Stimulated activated CD4-positive, alpha-beta T cell treated with anti-CD3 and anti-CD28 coated beads, Interleukin-4, amount 100 ng/mL, for 4 hours (primary cell): ENCODE measurements at regions not wholly inside any gene's neighbourhood (a gene's known extent, or its start where the extent isn't known, plus 50 kb on each side); places are given as distances from the start of the nearest gene placed in this dataset.

Source experiments
- DNase-seq, 2 experiments: peaks; one replicate each; pipeline ENCODE4 v3.0.0-alpha.2; 2020

DNA sequence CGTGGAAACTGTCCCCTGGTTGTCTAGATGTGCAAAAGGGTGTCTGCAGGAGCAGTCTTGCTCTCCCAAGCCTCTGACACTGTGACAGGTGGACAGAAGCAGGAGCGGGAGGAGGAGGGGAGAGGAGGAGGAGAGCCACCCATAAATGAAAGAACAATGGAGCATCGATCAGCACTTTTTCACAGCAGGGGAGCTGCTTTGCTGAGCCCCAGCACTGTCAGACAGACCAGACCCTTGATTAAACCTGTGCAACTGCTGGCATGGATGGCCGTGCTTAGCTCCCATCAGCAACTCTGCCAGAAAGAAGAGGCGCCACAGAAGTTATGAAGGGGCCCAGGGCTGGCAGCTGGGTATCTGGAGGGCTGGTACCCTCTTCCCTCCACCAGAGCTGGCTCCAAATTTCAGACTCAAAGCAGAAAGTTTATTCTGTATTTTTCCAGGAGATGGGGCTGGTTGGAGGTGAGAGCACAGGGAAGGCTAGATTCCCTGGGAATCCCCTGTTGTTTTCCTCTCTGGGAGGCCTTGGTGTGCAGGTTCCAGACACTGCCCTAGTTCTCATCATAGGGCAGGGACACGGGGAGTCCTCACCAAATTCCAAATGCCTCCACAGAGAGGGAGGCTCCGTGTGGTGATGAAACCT is 1192.2 kb downstream of the UQCRFS1 start:
- no peak for DNase-seq

DNA sequence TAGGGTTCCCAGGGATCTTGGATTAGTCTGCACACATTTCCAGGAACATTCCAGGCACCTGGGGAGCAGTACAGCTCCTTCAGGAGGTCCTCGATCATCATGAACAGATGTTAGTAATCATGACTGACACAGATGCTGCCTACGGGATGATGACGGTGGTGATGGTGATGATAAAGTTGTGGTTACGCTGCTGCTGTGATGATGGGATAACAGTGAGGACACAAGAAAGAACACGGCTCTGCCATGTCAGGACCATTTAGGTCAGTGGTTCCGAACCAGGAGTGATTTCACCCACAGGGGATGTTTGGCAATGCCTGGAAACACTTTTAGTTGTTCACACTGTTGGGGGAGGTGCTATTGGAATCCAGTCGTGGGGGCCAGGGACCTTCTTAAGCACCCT is 1193.0 kb downstream of the UQCRFS1 start:
- DNase-seq: no peak

DNA sequence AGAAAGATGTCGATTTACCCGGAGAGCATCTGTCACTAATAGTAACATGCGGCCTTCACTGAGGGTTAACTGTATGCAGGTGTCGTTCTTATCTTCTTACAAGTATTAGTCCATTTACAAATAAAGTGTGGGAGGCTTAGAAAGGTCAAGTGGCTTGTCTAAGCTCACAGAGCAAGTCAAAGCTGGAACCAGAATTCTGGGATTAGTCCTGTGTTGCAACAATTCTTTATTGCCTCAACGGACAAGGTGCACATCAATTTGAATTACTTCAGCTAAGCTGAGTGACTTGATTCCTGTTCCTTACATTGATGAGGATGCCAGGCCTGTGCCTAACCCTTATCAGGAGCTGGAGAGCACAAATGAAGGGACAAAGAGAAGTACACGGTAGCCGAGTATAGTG is 1193.6 kb downstream of the UQCRFS1 start:
- no peak for DNase-seq

DNA sequence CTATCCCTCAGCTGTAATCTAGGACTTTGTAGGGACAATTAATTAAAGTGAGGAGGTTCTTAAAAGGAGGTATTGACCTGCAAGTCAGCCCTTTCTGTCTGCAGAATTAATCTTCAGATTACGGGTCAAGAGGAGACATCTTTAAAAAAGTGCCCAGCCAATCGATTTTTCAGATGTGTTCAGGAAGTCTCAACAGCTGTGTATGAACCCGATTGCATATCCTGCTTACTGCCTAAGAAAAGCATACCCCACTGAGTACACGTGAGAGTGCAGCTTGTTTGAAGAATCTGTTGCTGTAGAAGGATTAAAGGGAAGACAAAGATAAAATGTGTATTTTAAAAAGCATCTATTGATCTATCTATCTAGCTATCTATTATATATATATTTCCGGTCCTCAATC is 1194.5 kb downstream of the UQCRFS1 start:
- DNase-seq: no peak

DNA sequence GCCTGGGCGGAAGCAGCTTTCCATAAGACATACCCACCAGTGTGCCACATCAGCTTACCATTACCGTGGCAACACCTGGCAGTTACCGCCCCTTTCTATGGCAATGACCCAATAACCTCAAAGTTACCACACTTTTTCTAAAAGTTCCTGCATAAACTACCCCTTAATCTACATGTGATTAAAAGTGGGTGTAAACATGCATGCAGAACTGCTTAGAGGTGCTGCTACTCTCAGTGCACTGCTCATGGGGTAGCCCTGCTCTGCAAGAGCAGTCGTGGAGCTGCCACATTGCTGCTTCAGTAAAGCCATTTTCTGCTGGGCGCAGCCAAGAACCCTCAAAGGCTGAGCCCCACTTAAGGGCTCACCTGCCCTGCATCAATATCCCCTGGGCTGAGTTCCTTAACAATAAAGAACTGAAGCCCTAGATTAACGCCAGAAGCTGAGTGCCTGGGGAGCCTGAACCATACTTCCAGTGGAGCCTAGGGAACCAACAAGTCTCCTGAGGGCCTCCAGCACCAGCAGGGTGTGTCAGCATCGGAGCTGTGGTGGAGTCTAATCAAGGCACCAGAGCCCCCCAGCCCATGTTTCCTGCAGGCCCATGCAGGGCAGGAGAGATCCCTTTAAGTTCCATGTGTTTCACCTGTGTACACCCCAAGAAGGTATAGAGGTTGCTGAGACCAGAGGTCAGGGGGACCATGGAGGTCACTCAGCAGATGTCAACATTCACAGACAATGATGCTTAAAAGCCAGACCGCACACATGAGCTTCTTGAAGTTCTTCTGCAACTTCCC is 1198.1 kb downstream of the UQCRFS1 start:
- no peak for DNase-seq

DNA sequence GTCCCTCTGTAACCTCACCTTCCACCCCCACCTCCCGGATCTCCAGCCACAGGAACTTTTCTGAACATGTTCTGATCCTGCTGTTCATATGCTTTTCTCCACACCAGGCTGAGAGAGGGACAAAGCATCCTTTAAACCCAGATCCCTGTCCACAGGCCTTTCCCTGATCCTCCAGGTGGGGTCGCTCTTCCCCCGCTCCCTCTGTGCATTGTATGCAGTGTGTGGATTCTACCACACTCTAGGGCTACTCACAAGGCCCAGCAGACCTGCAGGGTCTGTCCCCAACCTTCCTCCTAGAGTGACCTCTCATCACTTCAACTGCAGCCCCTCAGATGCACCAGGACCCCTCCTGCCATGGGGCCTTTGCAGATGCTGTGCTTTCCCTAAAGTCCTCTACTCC is 1200.6 kb downstream of the UQCRFS1 start:
- DNase-seq: no peak

DNA sequence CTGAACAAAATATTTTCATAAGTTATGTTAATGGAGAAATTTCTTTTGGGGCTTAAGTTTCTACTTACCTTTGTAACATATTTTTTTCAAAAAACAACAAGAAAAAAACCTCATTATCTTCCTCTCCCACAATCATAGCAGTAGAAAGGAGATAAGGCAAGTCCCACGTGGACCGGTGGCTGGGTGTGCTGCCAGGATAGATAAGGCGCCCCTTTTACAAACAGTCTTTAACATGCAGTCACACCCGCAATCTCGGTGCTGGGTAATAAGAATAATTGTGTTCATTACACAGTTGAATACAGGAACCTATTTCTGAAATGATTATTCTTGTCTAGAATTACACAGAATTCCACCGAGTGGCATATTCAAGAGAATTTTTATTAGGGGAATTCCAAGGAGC is 1202.3 kb downstream of the UQCRFS1 start:
- no peak for DNase-seq

DNA sequence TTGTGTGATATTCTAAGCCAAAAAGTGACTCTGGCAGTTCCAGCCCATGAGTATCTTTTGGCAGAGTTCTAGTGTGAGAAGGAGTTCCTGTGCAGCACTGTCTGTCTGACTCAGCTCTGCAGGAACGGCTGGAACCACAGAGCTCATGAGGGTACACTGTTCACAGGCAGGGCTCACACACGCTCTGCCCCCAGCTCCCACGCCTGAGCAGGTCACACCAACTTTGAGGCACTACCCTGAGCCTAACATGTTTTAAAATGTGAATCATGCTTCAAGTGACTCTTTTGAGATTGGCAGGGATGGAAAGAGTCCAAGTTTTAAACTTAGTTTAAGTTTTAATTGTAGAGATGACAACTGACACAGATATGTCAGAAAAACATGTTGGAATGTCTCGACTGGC is 1203.3 kb downstream of the UQCRFS1 start:
- no peak for DNase-seq

DNA sequence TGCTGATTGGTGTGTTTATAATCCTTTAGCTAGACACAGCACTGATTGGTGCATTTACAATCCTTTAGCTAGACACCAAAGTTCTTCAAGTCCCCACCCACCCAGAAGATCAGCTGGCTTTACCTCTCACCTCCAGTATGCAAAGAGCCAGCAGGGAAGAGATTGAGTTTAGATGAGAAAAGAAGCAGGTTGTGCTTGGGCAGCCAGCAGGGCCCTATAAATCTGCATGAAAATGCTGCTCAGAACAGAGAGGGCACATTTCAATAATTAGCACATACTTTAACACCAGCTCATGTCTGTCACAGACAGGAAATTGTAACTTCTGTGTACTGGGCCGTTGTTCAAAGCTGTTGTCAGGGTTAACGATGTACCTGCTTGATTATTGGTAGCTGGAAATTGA is 1204.3 kb downstream of the UQCRFS1 start:
- DNase-seq: no peak

DNA sequence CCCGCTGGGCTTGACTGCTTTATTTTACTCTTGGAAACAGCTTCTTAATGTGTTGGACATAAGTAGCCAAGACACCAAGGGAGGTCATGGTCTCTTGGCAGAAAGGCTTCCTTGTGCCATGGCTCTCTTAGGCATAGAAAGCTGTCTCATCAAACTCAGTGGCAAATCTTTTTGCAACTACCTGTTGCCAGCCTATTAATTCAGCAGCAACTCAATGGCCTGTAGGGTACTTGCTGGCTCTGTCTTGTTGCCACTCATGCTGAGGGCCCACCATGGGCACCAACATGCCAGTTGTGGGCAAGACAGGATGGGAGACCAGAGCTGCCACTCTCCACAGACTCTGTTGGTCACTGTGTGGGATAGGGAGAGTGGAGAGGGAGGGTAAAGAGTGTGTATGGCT is 1209.4 kb downstream of the UQCRFS1 start:
- DNase-seq: no peak

DNA sequence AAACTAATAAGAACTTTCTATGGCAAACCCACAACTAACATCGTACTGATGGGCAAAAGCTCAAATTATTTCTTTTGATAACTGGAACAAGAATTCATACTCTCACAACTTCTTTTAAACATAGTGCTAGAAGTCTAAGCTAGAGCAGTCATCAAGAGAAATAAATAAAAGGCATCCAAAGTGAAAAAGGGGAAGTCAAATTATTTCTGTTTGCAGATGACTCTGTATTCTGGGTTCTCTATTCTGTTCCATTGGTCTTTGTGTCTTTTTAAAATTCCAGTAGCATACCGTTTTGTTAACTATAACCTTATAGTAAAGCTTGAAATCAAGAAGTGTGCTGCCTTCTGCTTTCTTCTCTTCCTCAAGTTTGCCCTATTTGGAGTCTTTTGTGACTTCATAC is 1215.9 kb downstream of the UQCRFS1 start:
- no peak for DNase-seq

DNA sequence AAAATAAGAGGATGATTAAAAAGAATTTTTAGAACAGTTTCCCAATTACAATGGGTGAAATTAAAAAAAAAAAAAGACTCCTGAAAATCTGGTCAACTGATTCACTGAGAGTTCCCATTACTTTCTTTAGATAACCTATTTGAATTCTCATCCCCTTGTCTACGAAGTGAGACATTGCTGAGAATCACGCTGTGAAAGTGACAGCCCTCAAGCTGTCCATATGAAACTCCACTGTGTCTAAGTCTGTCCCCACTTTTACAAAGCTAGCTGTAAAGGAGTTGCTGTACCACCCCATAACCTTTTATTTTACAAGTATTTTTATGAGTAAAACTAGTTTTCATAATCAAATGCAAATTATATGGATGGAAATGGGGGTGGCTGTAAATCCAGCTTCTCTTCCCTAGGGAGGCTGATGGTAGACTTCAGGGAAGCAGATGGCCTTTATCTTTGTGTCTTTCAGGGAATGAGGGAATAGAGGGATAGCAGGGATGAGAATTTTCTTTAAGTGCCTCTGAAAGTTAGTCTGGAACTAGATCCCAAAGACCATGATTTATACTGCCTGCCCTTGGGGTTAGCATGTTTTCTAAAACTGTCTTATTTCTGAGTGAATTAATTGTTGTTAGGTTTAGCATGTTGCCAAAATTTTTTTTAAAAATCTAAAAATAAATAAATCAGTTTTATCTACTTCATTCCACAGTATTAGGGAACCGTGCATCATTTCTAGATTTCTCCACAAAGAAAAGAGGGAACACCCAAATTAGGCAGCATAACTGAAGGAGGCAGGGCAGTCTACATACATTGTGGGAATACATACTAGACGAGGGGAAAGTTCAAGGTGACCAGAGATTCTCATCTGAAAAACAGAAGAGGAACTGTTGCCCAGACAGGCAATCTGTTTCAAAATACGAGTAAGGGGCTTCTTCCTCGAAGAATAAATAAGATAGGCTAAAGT is 1219.1 kb downstream of the UQCRFS1 start:
- DNase-seq: no peak

DNA sequence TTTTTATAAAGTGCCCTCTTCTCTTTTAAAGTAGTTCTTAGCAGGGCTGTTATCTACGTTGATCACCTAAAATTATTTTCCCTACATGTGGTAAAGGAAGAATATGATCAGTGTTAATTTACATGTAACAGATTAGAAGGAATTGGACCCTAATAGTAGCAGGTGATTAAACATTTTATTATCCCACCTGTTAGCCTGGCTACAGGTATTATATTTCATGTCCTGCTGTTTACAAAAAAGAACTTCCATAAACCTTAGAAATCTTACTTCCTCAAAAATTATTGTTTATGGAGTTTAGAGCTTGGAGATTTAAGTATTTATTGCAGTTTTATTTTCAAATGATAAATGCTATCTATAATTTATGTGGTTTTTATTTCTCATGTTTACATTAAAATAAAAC is 1226.7 kb downstream of the UQCRFS1 start:
- DNase-seq: no peak

DNA sequence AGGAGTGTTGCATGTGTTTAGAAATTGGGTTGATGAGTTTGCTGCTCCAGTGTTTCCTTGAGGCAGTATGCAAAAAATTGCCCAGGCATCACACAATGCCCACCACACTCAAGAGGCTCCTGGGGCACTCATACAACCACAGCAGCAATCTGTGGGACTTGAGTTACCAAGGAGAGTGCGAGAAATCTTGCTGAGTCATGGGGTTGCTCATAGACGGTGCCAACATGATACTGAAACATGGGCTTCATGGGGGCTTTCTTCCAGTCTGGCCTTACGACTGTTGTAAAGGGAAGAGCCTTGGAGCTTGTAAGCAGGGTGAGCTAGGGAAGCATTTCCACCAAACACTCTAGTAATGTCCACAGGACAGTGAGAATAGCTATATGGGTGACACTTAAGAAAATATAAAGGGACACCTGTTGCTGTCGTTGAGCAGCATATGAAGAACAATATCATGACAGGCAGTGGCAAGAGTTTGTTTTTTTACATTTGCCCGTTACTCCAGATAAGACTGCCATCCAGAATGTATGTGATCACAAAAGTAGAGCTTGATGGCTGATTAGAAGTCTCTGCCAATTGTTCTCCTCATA is 1237.4 kb downstream of the UQCRFS1 start:
- no peak for DNase-seq

DNA sequence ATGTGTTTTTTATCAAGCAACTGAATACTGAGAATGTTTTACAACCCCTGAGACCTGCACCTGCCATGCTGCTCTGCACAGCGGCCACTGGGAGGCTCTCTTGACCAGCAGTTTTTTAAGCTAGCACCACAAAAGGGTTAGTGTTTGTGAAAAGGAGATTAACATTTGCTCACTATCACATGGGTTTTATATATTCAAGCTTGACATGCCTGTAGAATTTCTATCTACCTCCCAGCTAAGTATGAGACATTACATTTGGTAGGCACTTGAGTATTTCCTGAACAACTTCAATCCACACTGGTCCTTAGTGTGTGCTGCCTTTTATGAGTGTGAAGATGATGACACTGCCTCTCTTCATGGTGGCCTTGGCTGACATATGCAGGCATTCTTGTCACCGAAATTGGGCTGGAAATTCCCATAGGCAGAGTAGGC is 1238.9 kb downstream of the UQCRFS1 start:
- DNase-seq: no peak

DNA sequence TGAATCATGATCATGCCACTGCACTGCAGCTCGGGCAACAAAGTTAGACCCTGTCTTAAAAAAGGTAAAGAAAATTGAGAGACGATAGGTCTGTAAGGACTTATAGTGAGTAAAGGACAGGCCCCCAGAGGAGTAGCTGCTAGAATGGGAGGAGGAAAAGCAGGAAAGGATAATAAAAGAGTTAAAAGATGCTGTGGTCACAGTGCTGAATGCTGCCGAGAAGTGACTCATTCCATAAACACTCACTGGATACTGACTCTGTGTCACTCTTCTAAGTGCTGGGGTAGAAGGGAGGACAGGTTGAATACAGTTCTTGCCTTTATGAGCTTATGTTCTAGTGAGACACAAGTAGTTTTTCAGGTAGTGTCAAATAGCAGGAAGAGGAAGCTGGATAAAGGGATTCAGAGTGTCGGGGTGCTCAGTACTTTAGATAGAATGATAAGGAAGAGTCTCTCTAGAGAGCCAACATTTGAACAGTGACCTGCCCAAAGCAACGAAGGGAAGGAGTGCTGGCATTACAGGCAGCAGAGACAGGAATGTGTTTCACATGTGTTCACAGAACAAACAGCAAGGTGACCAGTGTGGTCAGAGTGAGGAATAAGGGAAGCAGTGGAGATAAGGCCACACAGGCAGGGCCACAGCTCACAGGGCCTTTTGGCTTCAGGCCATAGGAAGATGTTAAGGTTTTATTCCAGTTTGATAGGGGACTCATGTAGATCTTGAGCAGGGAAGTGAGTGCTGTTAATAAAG is 1240.5 kb downstream of the UQCRFS1 start:
- DNase-seq: no peak

DNA sequence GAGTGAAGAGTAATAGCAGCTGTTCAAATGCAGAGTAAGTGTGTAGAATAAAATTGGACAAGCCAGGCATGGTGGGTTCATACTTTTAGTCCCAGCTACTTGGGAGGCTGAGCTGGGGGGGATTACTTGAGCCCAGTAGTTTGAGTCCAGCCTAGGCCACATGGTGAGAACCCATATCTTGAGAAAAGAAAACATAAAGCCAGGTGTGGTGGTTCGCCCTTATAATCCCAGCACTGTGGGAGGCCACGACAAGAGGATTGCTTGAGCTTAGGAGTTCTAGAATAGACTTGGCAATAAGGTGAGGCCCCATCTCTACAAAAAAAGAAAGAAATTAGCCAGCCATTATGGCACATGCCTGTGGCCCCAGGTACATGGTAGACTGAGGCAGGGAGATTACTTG is 1241.1 kb downstream of the UQCRFS1 start:
- DNase-seq: no peak

DNA sequence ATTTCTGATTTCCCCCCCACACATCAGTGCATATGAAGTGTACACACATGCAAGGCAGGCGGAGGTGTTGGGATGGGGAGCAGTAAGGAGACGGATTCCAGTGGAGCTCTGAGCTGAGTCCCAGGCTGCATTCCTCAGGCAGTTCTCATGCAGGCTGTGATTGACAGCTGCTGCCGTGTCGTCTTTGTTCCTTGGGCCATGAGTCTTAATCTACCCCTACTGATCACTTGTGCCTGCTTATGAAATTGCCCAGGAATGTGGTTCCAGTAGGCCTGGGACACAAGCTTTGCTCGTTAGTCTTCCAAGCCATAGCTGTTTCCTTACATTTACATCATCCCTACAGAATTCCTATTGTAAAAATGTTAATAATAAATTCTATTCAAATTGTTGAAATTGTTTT is 1241.9 kb downstream of the UQCRFS1 start:
- no peak for DNase-seq

DNA sequence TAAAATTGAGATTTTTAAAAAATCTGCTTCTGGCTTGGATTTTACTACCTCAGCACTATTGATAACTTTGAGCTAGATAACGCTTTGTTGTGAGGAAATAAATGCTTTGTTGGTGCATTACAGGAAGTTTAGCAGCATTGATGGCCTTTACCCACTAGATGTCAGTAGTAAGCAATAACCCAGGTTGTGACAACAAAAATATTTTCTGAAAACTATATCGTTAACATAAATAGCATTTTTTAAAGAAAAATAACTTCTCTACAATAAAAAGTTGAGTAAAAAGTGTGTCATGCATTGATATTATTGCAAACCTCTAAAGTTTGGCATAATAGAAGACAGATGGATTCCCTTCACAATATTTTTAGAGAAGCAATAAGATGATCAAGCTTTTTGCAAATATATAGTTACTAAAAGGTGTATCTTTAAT is 1246.5 kb downstream of the UQCRFS1 start:
- DNase-seq: no peak

DNA sequence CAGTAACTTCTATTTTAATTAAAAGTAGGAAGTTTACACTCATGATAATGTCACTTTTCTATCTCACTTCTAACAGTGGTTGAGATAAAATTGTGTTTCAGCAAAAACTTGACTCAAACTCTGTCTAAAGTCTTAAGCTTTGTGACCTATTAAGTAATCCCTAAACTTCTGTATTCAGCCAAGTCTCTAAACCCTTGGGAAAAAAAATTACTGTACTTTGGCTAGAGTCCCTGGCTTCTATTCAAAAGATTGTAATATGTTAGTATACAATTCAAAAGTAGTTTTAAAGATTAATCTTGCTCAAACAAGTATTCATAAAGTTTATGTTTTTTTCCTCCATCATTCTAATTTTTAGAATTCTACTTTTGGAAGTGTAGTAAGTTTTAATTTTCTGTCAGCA is 1248.8 kb downstream of the UQCRFS1 start:
- DNase-seq: no peak

DNA sequence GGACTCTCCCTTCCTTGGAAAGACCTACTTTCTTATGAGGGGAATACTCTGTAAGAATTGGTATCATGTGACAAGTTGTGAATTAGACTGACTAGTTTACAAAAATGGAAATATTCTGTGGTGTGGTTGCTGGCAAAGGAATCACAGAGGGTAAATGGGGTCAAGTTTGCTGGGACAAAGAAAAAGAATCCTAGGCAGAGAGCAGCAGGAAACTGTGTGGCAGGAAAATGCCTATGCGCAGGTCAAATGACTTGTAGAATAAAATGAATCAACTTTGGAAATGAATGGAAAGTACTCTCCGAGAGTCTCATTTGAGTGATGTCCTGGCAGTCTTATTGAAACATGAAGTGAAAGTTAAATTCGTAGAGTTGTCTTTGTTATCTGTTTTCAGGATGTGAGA is 1250.7 kb downstream of the UQCRFS1 start:
- no peak for DNase-seq
